Islet of Langerhans (tissue), 1 donor: ENCODE measurements at regions not wholly inside any gene's neighbourhood (a gene's known extent, or its start where the extent isn't known, plus 50 kb on each side); places are given as distances from the start of the nearest gene placed in this dataset.
A peak's percentile ranks its signal among the peaks of the same experiment; 100 is the strongest.
"Not testable (repeated sequence)": the region's sequence is repeated elsewhere in the genome, so short reads cannot be mapped to it uniquely, and the experiment has no call there.

Experiments used
- FAIRE-seq: peaks from one replicate; lab custom pipeline; 2011; peaks lifted over from hg19 to GRCh38; lab: Jason Lieb, UNC

DNA sequence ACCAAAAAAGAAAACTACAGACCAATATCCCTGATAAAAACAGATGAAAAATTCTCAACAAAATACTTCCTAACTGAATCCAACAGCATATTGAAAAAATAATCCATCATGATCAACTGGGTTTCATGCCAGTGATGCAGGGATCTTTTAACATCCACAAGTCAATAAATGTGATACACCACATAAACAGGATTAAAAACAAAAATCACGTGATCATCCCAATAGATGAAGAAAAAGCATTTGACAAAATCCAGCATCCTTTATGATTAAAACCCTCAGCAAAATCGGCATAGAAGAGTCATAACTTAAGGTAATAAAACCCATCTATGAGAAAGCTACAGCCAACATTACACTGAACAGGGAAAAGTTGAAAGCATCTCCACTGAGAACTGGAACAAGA is 107.5 kb downstream of the DCLK3 start:
- no peak for FAIRE-seq

- FAIRE-seq = no peak
These were observed 111.3 kb downstream of the DCLK3 start for GRCh38 chr3:36653095-36653494.

- FAIRE-seq = no peak
These were observed 112.2 kb downstream of the DCLK3 start for GRCh38 chr3:36652104-36652503.

DNA sequence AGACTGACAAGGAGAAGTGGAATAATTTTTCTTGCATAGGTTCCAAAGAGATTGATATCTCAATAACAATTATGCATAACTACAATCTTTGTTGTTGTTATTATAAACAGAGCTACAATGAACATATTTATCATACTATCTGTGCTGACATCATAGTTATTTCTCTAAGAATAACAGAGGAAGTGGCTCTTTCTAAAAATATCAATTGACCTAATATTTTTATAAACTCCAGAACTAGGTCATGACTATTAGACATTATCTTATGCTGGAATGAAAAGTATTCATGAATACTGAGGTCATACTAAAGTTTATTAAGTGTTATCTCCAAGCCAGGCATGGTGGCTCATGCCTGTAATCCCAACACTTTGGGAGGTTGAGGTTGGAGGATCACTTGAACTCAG is 114.1 kb downstream of the DCLK3 start:
- no peak for FAIRE-seq

DNA sequence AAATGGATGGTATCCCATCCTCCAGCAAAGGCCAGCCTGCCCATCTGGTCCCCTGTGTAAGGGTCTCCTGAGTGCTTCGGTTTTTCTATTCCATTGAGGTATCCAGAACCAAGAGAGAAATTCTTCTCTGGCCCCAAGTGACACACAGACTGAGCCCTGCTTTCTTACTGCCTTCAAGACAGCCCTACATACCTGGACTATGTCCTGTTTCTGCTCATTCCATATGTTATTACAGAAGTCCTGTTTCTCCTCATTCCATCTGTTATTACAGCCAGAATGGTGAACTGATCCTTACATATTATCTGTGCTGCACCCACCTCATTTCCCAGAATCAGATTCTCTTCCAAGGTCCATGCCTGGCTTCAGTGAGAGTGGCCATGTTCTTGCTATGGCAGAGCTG is 115.2 kb downstream of the DCLK3 start:
- FAIRE-seq = no peak

GRCh38 chr3:36648241-36649034 is 115.9 kb downstream of the DCLK3 start:
- peak; percentile 5 for FAIRE-seq

DNA sequence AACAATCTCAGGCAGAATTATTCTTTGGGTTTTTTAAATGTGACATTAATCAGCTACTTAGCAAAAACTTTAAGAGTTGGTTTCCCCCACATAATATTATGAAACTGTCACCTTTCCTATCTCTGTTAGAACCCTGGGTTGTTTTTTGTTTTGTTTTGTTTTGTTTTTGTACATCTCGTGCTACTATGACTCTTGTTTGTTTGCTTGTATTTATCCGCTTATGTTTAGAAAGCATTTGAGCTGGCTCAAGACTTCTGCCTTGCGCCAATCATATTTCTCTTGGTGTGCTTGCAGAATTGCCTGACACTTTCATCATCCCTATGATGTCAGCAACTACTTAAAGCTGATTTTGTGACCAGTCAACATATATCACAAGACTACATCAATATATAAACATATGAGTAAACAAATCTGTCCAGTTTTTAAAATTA is 116.9 kb downstream of the DCLK3 start:
- no peak for FAIRE-seq

DNA sequence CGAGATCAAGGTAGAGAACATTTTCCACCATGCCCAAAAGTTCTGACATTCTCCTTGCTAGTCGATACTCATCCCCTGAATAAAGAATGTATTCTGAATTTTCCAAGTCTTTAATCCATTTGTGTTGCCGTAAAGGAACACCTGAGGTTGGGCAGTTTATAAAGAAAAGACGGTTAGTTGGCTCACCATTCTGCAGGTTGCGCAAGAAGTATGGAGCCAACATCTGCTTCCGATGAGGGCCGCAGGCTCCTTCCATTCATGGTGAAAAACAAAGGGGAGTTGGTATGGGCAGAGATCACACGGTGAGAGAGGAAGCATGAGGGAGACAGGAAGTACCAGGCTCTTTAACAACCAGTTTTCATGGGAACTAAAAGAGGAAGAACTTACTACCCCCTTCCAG is 121.2 kb downstream of the DCLK3 start:
- no peak for FAIRE-seq

DNA sequence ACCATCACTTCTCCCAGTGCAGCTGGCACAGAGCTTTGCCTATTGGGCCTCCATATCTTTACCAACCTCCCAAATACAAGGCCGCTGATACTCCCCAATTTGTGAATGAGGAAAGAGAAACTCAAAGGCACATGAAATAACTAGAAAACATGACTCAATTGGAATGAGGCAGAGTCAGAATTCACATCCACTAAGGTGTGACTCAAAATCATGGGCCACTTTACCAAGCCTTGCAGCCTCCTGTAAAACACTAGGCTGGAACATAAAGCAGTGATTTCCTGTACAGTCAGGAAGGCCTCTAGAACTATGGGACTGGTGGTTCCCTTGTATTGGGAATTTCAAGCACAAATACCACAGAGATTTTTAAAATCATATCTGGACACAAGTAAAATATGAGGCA is 128.6 kb downstream of the DCLK3 start:
- FAIRE-seq = no peak

DNA sequence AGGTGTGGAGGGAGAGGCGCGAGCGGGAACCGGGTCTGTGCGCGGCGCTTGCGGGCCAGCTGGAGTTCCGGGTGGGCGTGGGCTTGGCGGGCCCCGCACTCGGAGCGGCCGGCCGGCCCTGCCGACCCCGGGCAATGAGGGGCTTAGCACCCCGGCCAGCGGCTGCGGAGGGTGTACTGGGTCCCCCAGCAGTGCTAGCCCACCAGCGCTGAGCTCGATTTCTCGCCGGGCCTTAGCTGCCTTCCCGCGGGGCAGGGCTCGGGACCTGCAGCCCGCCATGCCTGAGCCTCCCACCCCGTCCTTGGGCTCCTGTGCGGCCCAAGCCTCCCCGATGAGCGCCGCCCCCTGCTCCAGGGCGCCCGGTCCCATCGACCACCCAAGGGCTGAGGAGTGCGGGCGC is 130.5 kb downstream of the DCLK3 start:
- not testable (repeated sequence) for FAIRE-seq

GRCh38 chr3:36633060-36633459 is 131.3 kb downstream of the DCLK3 start:
- no peak for FAIRE-seq

GRCh38 chr3:36631549-36631948 is 132.8 kb downstream of the DCLK3 start:
- FAIRE-seq = no peak

DNA sequence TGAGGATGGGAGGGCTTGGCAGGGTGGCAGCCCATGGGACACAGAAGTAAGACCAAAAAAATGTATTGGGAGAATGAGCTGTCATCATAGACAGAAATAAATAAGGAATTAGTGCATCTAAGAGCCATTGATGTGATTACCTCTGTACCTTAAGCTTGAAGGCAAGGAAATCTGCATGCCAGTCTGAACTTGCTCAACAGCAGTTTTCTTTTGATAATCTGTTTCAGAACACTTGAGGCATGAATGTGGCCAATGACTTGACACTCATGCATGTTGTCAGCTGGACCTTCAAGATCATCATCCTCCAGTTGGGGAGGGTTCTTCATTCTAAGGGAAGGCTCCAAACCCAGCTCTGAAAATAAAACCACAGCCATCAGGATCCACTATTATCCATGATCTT is 148.5 kb downstream of the DCLK3 start:
- FAIRE-seq = no peak

- FAIRE-seq = no peak
These were observed 157.2 kb downstream of the DCLK3 start for GRCh38 chr3:36606871-36607765.

GRCh38 chr3:36603423-36603822 is 160.9 kb downstream of the DCLK3 start:
- FAIRE-seq = no peak

GRCh38 chr3:36600404-36600803 is 163.9 kb downstream of the DCLK3 start:
- no peak for FAIRE-seq
